Islet precursor cell (in vitro differentiated cells): ENCODE measurements at regions not wholly inside any gene's neighbourhood (a gene's known extent, or its start where the extent isn't known, plus 50 kb on each side); places are given as distances from the start of the nearest gene placed in this dataset.
A peak's percentile ranks its signal among the peaks of the same experiment; 100 is the strongest.

Source experiments
- DNase-seq: peaks from one replicate; pipeline ENCODE4 v3.0.0-alpha.2; 2018

DNA sequence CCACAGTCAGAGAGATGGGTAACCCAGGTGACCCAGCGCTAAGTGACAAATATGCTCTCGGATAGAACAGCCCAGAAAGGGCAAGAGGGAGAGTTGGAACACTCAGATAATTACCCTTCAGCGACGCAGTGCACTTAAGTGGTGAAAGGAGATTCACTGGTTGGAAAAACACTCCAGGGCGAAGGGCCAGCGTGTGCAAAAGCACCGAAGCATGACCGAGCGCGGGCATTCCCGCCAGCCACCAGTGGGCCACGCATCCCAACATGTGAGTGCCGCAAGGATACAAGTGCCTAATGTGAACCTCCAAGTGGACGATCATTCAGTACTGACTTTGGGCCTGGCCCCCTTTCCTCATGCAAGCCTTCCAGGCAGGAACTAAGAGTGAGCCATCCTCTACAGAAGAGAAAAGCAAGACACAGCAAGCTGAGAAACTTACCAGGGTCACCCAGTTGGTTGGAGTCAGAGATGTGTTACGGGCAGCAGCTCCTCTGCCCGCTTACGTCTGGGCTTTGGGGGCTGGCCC, 258.4 kb downstream of the C16orf95 start:
- peak; percentile 44 for DNase-seq

DNA sequence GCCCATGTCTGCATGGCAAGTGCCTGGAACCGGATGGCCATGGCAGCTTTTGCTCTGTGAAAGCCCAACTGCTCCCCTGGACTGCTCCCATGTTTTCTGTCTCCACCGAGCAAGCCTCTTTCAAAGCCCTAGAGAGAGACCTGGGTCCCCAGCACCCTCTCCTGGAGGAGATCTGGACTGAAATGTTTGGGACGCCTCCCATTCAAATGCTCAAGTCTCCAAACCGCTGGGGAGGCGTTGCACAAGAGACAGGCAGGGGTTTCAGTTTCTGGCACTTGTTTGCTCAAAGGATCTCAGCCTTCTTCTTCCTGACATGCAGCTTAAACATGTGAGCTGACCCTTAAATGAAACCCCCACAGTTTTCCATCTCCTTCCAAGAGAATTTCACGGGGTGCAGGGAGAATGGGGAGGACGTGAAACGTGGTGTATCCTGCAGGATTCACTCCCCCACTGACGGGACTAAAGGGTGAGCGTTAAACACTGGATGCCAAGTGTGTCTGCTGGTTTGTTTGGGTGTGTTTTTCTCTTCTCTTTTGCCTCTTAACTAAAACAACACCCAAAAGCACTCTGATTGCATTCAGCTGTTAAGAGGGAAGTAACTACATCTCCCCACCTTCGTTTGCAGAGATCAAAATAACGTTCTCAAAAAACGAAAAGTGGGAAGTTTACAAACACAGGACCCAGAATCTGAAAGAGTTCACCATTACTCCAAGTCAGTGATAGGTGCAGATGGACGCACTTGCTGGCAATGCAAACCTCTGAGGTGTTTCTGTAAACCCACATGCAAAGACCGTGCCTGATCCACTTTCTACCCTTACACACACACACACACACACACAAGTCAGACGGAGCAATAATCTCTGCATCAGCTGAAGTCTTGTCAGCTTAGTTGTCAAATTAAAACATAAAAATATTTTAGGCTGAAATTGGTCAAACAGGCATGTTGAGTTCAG, 256.9 kb downstream of the C16orf95 start:
- peak; percentile 49 for DNase-seq

DNA sequence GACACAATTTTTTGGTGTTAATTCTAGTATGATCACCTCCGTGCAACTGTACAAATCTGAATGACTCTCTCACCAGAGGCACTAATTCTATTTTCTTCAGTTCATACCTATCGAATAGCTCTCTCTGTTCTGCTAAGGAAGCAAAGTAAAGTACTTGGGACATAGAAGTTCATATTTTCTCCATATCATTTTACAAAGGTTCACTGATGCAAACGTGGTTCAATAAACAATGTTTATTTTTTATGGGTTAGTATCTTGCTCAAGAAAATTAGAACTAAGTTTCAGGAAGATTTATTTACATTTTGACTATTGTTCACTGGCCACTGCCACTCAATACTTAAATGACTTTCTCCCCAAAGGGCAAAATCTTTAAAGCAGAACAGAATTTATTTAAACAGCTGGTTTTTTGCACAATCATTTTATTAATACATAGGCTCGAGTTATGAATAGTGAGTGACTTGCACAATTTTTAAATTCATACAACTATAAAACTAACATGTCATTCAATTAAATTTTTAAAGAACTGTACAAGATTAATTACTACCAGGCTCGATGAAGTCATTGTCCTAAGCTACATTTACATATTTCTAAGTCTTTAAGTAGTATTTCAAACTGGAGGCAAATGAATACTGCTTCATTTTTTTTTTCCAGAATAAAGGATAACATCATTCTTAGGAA, 255.8 kb downstream of the C16orf95 start:
- DNase-seq = no peak

DNA sequence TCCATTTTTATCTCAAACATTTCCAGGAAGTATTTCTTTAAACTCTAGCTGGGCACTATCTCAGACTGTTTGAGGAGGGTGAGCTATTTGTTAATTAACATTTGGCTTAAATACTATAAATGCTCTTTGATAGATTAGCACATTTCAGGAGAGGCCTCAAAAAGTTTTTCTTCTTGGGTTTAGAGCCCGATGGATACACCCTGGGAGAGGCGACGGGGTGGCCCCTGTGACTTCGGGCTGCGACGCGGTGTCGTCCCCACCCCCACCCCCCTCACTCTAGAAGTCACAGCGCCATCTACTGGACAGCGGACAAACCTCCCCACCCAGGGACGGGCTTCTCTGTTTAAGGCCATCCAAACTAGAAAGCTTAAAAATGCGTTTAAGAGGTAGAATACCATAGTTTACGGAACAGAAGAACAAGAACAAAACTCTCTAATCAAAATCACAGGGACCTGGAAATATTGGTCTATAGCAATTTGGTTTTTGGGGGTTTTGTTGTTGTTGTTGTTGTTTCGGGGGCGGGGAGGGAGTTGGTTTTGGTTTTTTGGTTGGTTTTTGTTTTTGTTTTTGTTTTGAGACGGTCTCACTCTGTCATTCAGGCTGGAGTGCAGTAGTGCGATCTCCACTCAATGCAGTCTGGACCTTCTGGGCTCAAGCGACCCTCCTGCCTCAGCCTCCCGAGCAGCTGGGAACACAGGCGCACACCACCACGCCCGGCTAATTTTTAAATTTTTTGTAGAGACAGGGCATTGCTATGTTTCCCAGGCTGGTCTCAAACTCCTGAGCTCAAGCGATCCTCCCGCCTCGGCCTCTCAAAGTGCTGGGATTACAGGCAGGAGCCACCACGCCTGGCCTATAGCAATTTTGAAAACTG, 254.4 kb downstream of the C16orf95 start:
- DNase-seq = peak; percentile 82

DNA sequence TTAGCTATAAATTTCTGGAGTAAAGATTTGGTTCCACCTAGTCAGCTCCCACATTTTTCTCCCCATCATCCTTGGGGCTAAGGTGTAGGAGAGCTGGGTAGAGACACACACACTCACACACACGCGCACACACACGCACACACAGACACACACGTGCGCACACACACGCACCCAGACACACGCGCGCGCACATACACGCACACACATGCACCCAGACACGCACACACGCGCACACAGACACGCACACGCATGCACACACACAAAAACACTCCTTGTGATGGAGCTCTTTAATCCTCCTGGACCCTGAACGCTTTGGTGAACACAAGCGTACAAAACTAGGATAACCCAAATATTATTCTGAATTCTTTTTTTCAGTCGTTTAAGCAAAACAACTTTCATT, 253.6 kb downstream of the C16orf95 start:
- no peak for DNase-seq

DNA sequence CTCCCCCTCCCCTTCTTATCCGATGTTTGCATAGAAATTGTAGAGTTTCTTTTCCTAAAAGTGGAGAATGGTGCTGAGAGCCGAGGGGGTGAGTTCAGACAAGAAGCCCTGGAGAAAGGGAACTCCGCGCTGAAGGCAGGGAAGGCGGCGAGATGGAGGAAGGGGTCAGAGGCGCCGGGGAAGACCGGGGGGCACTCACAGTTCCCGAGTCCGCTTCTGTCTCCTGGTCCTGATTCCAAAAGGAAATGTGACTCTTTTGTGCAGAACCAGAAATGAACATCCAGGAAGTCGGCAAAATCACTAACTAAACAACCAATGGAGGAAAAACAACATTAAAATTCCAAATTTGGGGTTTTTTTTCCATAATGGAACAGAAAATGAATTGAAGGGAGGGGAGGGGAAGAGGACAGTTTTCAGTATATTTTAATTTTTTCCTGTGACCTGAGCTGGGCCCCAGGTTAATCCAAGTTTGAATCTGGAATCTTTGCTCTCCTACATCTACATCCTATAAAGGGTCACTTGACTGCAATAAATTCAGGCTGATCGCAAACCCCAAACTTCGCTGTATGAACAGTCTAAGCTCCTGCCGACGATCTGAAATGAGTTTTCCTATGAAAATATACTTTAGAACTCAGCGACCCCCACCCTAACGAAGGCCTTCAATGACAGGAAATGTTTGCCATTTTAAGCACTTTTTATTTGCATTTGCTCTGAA, 252.3 kb downstream of the C16orf95 start:
- no peak for DNase-seq

DNA sequence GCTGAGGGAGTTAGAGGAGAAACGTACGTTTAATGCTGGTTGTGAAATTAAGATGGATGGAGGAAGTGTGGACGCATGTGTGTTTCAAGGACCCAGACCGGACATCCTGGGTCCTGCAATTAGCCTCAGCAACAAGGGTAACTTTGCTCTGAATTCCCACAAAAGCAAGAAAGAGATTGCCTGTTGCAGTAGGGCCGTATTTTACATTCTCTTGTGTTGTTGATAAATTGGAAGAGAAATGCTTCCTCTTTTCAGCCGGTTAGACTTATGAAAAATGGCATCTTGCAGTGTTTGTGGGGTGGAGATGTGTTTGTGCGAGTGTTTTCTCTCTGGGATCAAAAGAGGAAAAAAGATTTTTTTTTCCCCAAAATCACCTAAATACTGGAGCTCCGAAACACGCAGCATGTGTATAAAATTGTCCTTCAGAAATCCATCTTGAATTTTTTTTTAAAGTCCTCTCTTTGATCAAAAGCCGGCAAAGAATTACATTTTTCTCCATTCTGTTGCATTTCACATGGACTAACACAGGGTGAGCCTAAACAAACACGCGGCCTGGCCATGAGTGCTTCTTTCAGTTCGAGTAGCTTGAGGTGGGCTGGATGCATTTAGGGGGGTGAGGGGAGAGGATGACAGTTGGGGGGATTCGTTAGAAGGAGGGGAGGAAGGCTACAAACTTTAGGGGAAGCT, 251.6 kb downstream of the C16orf95 start:
- DNase-seq = no peak

DNA sequence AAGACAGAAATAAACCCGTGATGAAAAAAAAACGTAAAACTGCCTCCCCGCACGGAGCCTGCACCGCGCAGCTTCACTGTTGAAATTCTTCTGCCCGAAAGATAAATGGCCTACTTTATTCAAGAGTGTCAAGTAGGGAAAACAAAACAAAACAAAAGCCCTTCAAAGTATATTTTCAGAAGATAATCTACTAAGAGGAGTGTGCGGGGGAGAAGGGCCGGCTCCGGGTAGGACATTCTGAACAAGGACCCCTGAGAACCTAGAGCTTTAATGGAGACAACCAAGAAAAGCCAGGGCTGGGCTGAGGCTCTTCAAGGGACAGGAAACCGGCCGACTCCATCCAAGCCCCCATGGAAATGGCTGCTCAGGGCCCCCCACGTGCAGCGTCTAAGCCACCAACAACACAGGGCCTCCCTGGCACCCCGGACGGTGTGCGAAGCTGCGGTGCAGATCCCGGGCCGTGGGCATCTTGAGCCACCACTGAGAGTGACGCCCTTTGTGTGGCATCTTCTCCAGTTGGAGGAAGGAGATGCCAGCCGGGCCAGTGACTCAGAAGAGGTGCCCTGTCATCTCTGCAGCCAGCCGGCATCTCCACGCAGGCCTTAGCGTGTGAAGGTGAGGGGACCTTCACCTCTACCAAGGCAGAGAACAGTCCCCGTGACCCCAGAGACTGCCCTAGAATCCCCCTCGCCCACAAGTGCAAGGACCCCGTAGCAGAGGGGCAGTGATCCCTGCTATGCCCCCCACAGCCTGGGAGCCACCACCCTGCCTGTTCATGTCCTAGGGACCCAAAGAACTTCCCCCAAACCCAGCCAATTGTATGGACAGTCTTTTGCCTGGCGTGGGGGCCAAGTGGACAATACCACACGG, 250.8 kb downstream of the C16orf95 start:
- no peak for DNase-seq

DNA sequence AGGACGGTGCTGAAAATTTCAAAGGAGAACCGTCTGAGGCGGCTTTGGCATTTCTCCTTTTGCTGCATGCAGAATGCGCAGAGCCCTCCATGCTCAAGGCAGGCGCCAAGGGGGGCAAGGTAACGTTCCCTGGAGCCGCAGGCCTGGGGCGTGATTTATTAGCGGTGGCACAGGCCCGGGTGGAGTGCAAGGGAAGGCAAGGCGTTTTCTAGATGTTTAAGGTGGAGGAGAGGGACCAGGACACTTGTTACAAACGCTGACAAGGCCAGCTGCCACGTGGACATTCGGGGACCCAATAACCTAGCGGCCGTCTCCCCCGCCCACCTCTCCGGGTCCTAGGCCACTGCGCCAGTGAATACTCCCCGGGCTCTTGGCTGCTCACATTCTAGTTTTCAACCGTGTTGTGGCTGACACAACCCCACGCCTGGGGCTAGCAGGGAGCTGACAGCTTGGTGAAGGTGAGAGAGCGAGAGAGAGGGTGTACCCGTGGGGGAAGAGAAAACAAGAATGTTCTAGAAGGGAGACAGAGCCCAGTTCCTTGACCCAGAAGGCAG, 250.1 kb downstream of the C16orf95 start:
- no peak for DNase-seq

DNA sequence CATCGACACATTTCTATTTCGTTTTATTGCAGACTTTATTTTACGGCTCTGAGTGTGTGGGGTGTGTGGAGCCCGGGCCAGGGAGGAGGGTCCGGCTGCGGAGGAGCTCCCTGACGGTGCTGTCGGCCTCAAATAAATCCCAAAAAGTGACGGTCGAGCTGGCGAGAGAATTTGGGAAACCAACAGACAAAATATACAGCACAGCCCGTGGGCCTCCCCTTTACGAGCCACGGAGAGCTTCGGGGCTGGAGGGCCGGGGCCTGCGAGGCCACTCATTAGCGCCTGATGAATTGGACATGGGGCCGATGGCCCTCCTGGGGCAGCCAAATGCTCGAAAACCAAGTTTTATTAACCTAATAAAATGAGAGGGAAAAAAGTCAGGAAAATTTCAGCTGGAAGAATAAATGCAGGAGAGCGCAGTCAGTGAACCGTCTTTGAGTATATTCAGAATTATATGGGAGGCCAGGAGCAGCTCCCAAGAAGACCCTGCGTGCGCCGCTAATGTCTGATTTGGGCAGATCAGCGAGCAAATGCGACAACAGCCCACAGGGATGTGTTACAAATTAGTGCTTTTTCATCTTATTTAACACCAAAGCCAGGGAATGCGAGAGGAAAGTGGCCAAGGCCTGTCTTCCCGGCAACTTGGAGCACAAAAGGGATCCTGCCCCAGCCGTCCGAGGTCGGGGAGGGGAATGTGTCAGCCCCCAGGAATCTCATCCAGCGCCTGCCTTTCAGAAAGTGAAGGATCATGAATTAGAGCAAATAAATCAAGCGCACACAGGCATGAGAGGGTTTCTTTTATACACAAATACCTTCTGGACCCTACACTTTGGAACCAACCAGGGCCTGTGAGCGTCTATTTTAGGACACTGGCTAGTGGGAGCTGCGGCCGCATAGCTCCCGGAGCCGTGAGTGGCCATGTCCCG, 249.1 kb downstream of the C16orf95 start:
- DNase-seq = no peak

DNA sequence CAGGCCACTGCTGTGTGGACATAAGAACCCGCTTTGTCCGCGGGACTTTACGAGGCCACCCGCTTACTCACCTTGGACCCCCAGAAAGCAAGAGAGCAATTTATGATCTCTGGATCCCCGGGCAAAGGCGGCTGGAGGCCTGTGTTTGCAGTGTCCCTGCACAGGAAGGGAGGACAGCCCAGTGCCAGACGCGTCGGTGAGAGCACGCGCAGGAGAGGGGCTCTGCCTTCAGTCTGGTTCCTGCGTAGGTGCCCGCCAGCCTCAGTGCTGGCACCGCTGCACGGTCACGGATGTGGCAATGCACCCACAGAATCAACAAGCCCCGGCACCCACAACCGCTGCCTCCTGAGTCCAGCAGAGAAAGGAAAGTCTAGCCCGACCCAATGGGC, 248.4 kb downstream of the C16orf95 start:
- no peak for DNase-seq

DNA sequence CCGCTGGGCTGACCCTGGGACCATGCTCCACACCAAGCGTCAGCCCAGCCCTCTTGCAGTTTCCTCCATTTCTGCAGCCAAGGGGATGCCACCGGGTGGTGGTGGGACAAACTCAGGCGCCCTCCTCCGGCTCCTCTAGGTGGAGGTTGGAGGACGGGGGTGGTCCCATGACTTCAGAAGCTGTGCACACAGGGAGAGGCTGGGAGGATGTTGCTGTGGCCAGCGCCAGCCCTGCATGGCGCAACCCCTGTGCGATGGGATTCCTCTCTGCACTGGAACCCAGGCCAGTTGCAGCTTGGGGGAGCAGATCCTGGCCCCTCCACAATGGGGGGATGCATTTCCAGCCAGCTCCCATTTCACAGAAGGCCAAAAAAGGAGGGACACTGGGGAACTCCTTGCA, 246.5 kb downstream of the C16orf95 start:
- DNase-seq = no peak

DNA sequence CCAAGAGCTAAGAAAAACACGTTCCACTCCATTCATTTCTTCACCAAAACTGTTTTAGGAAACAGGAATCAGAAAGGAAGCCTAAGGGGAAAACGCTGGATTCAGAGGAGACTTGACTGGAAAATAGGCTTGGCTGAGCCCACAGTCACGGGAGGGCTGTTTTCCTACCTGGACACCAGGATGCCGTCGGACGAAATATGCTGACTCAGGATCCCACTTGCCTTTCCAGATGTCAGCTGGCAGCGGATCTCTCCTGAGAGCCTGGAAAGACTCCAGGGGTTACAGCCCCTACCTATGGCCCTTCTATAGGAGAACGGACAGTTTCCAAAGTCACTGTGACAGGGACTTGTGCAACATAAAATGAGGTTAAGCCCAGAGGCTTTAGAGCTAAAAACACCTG, 245.1 kb downstream of the C16orf95 start:
- DNase-seq = no peak

DNA sequence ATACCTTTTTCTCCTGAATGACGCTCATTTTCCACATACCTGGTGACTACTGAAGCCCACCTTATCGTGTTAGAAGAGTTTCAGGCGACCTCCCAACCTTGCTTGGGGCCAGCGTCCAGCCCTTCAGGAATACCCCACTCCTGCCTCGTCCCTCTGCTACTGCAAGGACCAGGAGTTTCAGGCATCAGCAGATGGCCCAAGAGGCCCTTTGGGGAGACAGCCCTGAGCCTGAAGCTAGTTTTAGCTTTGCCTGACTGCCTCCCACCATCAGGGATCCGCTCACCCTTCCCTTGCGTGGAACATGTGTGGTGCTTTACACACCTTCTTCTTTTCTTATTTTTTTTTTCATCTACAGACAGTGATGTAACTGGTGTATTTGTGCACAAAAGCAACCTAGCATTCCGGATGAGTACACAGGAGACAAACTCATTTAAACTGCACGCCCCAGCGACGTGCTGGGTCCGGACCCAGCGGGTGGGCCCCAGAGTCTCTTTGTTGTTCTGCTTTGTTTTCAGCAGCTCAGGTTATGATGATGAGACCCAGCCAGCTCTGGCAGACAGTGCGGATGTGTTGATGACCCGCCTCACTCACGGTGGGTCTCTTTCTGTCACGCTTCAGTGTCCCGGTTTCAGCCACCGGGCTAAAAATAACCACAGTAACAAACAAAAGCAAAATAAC, 242.4 kb downstream of the C16orf95 start:
- peak; percentile 27 for DNase-seq

DNA sequence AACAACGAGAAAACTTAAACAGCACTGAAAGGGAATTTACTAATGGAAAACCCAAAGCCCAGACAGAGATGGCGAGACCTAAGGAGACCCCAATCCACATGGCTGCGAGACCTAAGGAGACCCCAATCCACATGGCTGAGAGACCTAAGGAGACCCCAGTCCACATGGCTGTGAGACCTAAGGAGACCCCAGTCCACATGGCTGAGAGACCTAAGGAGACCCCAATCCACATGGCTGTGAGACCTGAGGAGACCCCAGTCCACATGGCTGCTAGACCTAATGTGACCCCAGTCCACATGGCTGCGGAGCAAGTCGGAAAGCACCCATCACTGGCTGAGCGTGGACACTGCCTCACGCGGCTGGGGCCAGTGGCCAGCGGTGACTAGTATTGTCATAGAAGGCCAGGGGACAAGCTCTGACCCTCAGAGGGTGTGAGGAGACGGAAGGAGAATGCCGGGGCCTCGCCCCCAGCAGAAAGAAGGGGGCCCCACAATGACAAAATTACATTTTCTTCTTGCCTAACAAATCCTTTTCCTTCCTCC, 241.8 kb downstream of the C16orf95 start:
- peak; percentile 14 for DNase-seq

DNA sequence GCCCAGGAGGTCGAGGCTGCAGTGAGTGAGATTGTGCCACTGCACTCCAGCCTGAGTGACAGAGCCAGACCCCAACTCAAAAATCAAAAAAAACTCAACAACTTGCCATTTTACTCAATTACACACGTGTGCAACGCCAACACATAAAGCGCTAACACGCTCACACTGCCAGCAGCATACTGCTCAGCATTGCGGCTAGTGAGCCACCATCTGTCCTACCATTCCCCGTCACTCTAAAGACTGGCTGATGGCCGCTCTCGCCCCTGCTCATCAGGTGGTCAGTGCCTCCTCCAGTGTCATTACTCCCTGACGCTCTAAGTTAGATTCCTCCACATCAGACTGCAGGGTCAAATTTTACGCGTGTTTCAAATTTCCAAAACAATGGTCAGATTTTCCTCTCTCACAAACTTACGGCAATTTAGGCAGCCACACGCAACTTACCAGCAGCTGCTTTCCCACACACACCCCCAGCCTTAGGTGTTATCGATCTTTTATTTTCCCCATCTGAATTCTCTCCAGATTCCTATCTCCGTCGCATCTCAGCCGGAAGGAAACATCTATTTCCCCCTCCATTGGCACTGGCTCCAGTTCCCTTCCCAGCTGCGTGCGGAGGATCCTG, 240.8 kb downstream of the C16orf95 start:
- DNase-seq = no peak

DNA sequence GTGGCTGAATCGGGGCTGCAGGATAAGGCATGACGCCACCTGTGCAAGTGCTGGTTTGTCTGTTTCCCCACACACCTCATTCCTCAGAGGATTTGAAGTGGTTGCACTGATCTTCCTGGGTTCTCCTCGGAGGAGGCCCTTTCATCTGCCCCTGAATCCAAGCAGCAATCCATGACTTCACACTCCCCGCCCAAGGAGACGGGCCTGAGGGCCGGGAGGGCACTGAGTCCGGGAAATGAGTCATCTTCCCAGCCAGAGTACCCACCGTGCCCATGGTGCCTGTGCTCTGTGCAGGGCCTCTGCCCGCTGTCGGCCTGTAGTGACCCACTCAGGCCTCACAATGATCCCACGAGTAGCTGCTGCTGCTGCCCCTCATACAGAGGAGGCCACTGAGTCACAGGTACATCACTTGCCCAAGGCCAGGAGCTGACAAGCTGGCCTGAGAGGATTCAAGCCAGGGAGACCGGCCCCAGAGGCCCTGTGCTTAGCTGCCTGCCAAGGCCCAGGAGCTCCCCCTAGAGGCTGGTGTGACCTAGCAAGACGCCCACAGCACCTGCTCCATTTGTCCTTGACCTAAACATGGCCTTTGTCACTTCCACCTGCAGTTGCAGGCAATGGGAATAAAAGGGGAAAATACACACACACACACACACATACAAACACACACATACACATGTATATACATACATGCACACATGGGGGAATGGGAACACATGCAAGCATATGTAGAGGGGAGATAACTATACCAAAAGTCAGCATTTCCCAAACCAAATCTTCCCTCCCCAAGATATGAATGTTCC, 240.0 kb downstream of the C16orf95 start:
- DNase-seq = peak; percentile 89
